Aorta (tissue), 5 donors: ENCODE measurements at regions not wholly inside any gene's neighbourhood (a gene's known extent, or its start where the extent isn't known, plus 50 kb on each side); places are given as distances from the start of the nearest gene placed in this dataset.
"Not testable (repeated sequence)": the region's sequence is repeated elsewhere in the genome, so short reads cannot be mapped to it uniquely, and the experiment has no call there.

Source experiments
- ATAC-seq: fragments of 200-7000 bp; cut with Tn5 transposase; one replicate; pipeline ENCODE4 v1.9.1; 2022; ENCODE audit warnings: moderate library complexity; ENCODE audit not compliant: low FRiP score
- DNase-seq, 2 donors: peaks; one replicate each; pipeline ENCODE4 v3.0.0-alpha.2; 2020
- H3K27ac ChIP-seq, 2 donors: one replicate each; pipeline ENCODE4 v1.5.1; 2013; ENCODE audit warnings: low read length in 2 of 2, mild to moderate bottlenecking in 2 of 2, moderate library complexity in 2 of 2, control low read depth in 1 of 2, inconsistent platforms in 1 of 2, low read depth in 1 of 2
- H3K27me3 ChIP-seq, 2 donors: one replicate each; pipeline ENCODE4 v1.6.1; 2013; ENCODE audit warnings: control low read depth in 1 of 2, low read length in 1 of 2, mild to moderate bottlenecking in 1 of 2, moderate library complexity in 1 of 2; ENCODE audit not compliant: insufficient read depth in 2 of 2, control insufficient read depth in 1 of 2
- H3K36me3 ChIP-seq, 2 donors: one replicate each; pipeline ENCODE4 v1.6.1; 2013; ENCODE audit warnings: control low read depth in 1 of 2, low read length in 1 of 2, mild to moderate bottlenecking in 1 of 2; ENCODE audit not compliant: insufficient read depth in 2 of 2, control insufficient read depth in 1 of 2
- H3K4me1 ChIP-seq, 2 donors: one replicate each; pipeline ENCODE4 v1.6.1; 2013; ENCODE audit warnings: low read length in 2 of 2, control low read depth in 1 of 2, mild to moderate bottlenecking in 1 of 2, moderate library complexity in 1 of 2; ENCODE audit not compliant: insufficient read depth in 2 of 2, control insufficient read depth in 1 of 2
- H3K4me3 ChIP-seq, 2 donors: one replicate each; pipeline ENCODE4 v1.5.1; 2013; ENCODE audit warnings: low read length in 2 of 2, control low read depth in 1 of 2, mild to moderate bottlenecking in 1 of 2
- H3K9me3 ChIP-seq: one replicate; pipeline ENCODE4 v1.6.1; 2013; ENCODE audit warnings: mild to moderate bottlenecking, low read length; ENCODE audit not compliant: control insufficient read depth
- WGBS, 2 donors: extraction: QIAGEN DNeasy Blood & Tissue Kit; methylation state at CpG; one replicate each; pipeline ENCODE4 v1.1.7; 2013; 5-methylcytosine and 5-hydroxymethylcytosine counted together
- intact Hi-C, 2 donors: fragments of 100-400 bp; cut with DNase I; formaldehyde crosslinking; loops; one replicate each; pipeline versions ENCODE4 v1.14.2 to v1.15.0; 2022
- donor health status: healthy with polysubstance abuse.
- donor health status: Bipolar disorder and iron deficiency.
- donor health status: DM: no; HTN: no; CAD: no.
- donor health status: DM: no; HTN: no; CAD: no.
- donor health status: DM: yes; HTN: yes; CAD: no.

DNA sequence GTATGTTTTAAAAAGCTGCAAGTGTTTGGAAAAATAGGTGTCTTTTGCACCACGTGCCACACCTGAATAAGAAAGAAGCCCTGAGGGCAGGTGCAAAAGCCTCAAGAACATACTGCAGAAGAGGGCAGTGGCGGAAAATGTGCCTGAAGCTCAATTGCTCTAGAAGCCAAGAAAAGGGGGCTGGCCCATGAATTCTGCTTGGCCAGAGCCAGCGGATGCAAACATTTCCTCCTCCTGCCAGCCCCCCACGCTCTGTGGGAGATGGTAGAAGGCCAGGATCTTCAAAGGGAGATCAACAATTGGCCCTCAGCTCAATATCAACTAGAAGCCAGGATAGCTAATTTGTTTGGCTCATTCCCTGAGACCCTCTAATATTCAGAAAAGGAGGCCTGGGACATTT lies 80.3 kb upstream of the TMEM132D start:
- H3K36me3 ChIP-seq, result no peaks in the 10 kb centered on the region
- no peak overlapping the region for H3K4me3 ChIP-seq
- ATAC-seq (no peak), DNase-seq (no peak)
- no peaks in the 10 kb centered on the region for H3K27me3 ChIP-seq
- H3K9me3 ChIP-seq, result peaks cover 6% of the 10 kb centered on the region
- H3K27ac ChIP-seq, result no peak overlapping the region
- WGBS, 2 donors, result 14 to 20% methylated on average over 4 of the region's 4 CpGs
- H3K4me1 ChIP-seq, result no peaks in the 10 kb centered on the region
- intact Hi-C loops, result no loop called here

- WGBS, 2 donors, result 14 to 19% methylated on average over 5 of the region's 5 CpGs
These were observed 84.0 kb upstream of the TMEM132D start for GRCh38 chr12:129987841-129988240.

GRCh38 chr12:129994634-129995033 lies 90.8 kb upstream of the TMEM132D start:
- 87 to 89% methylated on average over 8 of the region's 8 CpGs for WGBS, 2 donors

More at GRCh38 chr12:129987841-129988240, 84.0 kb upstream of the TMEM132D start:
- intact Hi-C loops, result no loop called here
- no peak overlapping the region for H3K27ac ChIP-seq
- DNase-seq (no peak), ATAC-seq (no peak)
- H3K9me3 ChIP-seq, result peaks cover 8% of the 10 kb centered on the region
- no peaks in the 10 kb centered on the region for H3K27me3 ChIP-seq
- no peaks in the 10 kb centered on the region for H3K36me3 ChIP-seq
- no peak overlapping the region for H3K4me3 ChIP-seq
- H3K4me1 ChIP-seq, result no peaks in the 10 kb centered on the region

DNA sequence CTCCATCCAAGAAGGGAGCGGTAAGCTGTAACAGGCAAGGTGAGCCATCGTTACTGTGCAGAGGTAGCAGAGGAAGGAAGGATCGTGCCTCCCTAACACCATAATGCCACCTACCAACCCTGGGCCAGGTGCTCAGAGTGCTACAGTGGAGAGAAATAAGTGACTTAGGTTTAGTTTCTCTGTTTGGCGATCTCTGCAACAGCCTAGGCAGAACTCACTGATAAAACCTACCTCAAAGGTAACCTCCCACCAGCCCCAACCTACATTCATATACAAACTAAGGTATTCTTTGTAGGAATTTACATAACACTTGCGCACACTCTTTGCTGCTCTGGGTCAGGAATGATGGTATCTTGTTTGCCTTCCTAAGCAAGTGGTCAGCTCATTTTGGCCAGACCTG lies 93.4 kb upstream of the TMEM132D start:
- Histone ChIP-seq H3K4me3 (no peak overlapping the region), H3K4me1 (no peaks in the 10 kb centered on the region), H3K9me3 (peaks cover 3% of the 10 kb centered on the region), H3K27ac (no peak overlapping the region), H3K36me3 (no peaks in the 10 kb centered on the region), H3K27me3 (no peaks in the 10 kb centered on the region)
- intact Hi-C loops, result no loop called here
- ATAC-seq (no peak), DNase-seq (no peak)
- WGBS, 2 donors, result 29 to 35% methylated on average over 5 of the region's 5 CpGs

More at GRCh38 chr12:129994634-129995033, 90.8 kb upstream of the TMEM132D start:
- Histone ChIP-seq H3K27ac (no peak overlapping the region), H3K36me3 (no peaks in the 10 kb centered on the region), H3K4me3 (no peak overlapping the region), H3K4me1 (no peaks in the 10 kb centered on the region), H3K27me3 (no peaks in the 10 kb centered on the region), H3K9me3 (peaks cover 3% of the 10 kb centered on the region)
- no peak for ATAC-seq
- intact Hi-C loops, result no loop called here
- DNase-seq, result no peak

- intact Hi-C loops, H3K4me3 ChIP-seq, H3K36me3 ChIP-seq, H3K9me3 ChIP-seq, H3K27ac ChIP-seq, ATAC-seq, DNase-seq, H3K4me1 ChIP-seq, H3K27me3 ChIP-seq: not testable (repeated sequence)
- WGBS, 2 donors, result 81 to 83% methylated on average over 4 of the region's 4 CpGs
These were observed 100.6 kb upstream of the TMEM132D start for GRCh38 chr12:130004310-130004877.

- Histone ChIP-seq H3K27ac (no peak overlapping the region), H3K27me3 (no peaks in the 10 kb centered on the region), H3K36me3 (no peaks in the 10 kb centered on the region), H3K4me3 (no peak overlapping the region), H3K9me3 (peaks cover 1% of the 10 kb centered on the region), H3K4me1 (no peaks in the 10 kb centered on the region)
- DNase-seq (no peak), ATAC-seq (no peak)
- 81 to 82% methylated on average over 15 of the region's 15 CpGs for WGBS, 2 donors
- intact Hi-C loops, result no loop called here
These were observed 103.9 kb upstream of the TMEM132D start for GRCh38 chr12:130007771-130008170.

DNA sequence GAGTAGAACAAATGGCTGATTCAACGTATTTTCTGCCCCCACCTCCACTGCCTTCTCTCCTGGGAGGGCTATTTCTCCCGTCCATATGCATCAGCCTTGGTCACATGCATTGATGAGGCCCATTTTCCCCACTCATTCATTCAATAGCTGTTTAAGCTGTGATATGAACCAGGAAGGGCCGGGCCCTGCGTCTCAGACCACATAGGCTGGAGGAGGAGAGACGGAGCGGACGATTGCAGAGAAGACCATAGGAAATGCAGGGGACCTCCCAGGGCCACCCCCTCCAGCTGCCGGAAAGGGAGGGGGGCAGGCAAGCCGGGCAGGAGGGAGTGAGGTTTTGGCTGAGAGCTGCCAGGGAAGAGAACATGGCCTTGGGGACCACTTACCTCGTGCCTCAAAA lies 104.4 kb upstream of the TMEM132D start:
- H3K4me3 ChIP-seq, result no peak overlapping the region
- intact Hi-C loops, result no loop called here
- peaks cover 1% of the 10 kb centered on the region for H3K9me3 ChIP-seq
- H3K27ac ChIP-seq, result no peak overlapping the region
- no peak for ATAC-seq
- H3K36me3 ChIP-seq, result no peaks in the 10 kb centered on the region
- H3K27me3 ChIP-seq, result no peaks in the 10 kb centered on the region
- 34 to 44% methylated on average over 10 of the region's 10 CpGs for WGBS, 2 donors
- no peak for DNase-seq
- no peaks in the 10 kb centered on the region for H3K4me1 ChIP-seq

DNA sequence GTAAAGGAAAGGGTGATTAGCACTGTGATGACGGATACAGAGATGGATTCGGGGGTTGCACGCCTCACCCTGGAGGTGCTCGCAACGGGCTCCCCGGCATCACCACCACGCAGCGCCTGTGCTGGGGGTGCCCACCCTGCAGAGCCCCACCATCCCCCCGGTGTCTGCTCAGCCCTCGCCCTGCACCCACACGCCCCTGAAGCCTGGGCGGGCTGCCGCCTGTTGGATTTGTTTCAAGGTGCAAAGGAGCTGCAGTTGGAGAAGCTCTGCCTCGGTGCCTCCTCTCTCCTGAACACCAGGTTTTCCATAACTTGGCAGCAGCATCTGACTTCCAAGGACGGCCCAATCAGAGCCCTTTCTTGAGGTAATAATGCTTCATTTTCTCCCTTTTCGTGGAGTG lies 106.1 kb upstream of the TMEM132D start:
- H3K4me3 ChIP-seq, result no peak overlapping the region
- WGBS, 2 donors, result 80 to 83% methylated on average over 16 of the region's 16 CpGs
- H3K4me1 ChIP-seq, result no peaks in the 10 kb centered on the region
- intact Hi-C loops, result no loop called here
- ATAC-seq (no peak), DNase-seq (no peak)
- no peaks in the 10 kb centered on the region for H3K27me3 ChIP-seq
- H3K9me3 ChIP-seq, result peaks cover 3% of the 10 kb centered on the region
- H3K36me3 ChIP-seq, result no peaks in the 10 kb centered on the region
- H3K27ac ChIP-seq, result no peak overlapping the region

GRCh38 chr12:130011611-130012385 lies 108.0 kb upstream of the TMEM132D start:
- no peaks in the 10 kb centered on the region for H3K4me1 ChIP-seq
- WGBS, 2 donors, result 68 to 69% methylated on average over 13 of the region's 13 CpGs
- no peaks in the 10 kb centered on the region for H3K36me3 ChIP-seq
- H3K4me3 ChIP-seq, result no peak overlapping the region
- peaks cover 3% of the 10 kb centered on the region for H3K9me3 ChIP-seq
- H3K27ac ChIP-seq, result no peak overlapping the region
- ATAC-seq (no peak), DNase-seq (no peak)
- no peaks in the 10 kb centered on the region for H3K27me3 ChIP-seq
- intact Hi-C loops, result no loop called here
